T-cell (primary cell): ENCODE measurements at regions not wholly inside any gene's neighbourhood (a gene's known extent, or its start where the extent isn't known, plus 50 kb on each side); places are given as distances from the start of the nearest gene placed in this dataset.
A peak's percentile ranks its signal among the peaks of the same experiment; 100 is the strongest.

Experiments used
- ATAC-seq, 4 experiments: fragments of 200-7000 bp in 3 of 4; fragments of 150-1000 bp in 1 of 4; cut with Tn5 transposase; replicated peaks in 1 of 4; 1 replicate in 3 of 4; 2 replicates in 1 of 4; pipeline ENCODE4 v1.10.0; 2021; ENCODE audit warnings: moderate library complexity in 3 of 4, mild to moderate bottlenecking in 2 of 4, moderate number of reproducible peaks in 1 of 4
- CTCF ChIA-PET, 2 donors: fragments of 300-600 bp; sonication (Branson Sonifier 250); formaldehyde crosslinking; loops; one replicate each; lab custom pipeline; 2022; ENCODE audit warnings: antibody characterized with exemption in 2 of 2; lab: Charles Lee
- POLR2A ChIA-PET, 2 donors: fragments of 300-600 bp; sonication (Branson Sonifier 250); formaldehyde crosslinking; loops; one replicate each; lab custom pipeline; 2022; ENCODE audit warnings: antibody characterized with exemption in 2 of 2; lab: Charles Lee
- DNase-seq, 35 experiments: peaks; one replicate each; pipeline versions ENCODE4 v3.0.0 to v3.0.0-alpha.2; 2013 to 2023
- H3K27ac ChIP-seq: one replicate; pipeline ENCODE4 v1.5.1; 2013; ENCODE audit warnings: low read length
- H3K27me3 ChIP-seq, 2 experiments: replicated peaks in 1 of 2; 1 replicate in 1 of 2; 2 replicates in 1 of 2; pipeline versions ENCODE4 v1.6.1 to v1.7.0; 2013; ENCODE audit warnings: low read length in 1 of 2, mixed read lengths in 1 of 2; ENCODE audit not compliant: control insufficient read depth in 2 of 2, insufficient read depth in 2 of 2; ENCODE audit errors: extremely low read depth in 1 of 2
- H3K36me3 ChIP-seq, 2 donors: 1 replicate in 1 of 2; 2 replicates in 1 of 2; pipeline versions ENCODE4 v1.6.1 to v1.7.0; 2013; ENCODE audit warnings: low read length in 1 of 2; ENCODE audit not compliant: control insufficient read depth in 2 of 2, insufficient read depth in 1 of 2; ENCODE audit errors: extremely low read depth in 1 of 2
- H3K4me1 ChIP-seq, 2 experiments: 1 replicate in 1 of 2; 2 replicates in 1 of 2; pipeline versions ENCODE4 v1.6.1 to v1.7.0; 2013; ENCODE audit warnings: low read length in 2 of 2, mixed read lengths in 1 of 2; ENCODE audit not compliant: insufficient read depth in 2 of 2, control insufficient read depth in 1 of 2; ENCODE audit errors: extremely low read depth in 1 of 2
- H3K4me3 ChIP-seq, 2 donors: 1 replicate in 1 of 2; 2 replicates in 1 of 2; pipeline versions ENCODE4 v1.5.1 to v1.7.0; 2013; ENCODE audit warnings: mild to moderate bottlenecking in 2 of 2, low read length in 1 of 2, moderate library complexity in 1 of 2; ENCODE audit not compliant: control insufficient read depth in 1 of 2; ENCODE audit errors: extremely low read depth in 1 of 2
- H3K9me3 ChIP-seq: 2 replicates; pipeline ENCODE4 v1.7.0; 2013
- H3K27ac Mint-ChIP-seq, 2 donors: one replicate each; pipeline ENCODE4 v1.8.0; 2020 to 2021; ENCODE audit warnings: mild to moderate bottlenecking in 2 of 2, mixed read lengths in 2 of 2
- H3K27me3 Mint-ChIP-seq, 2 donors: one replicate each; pipeline ENCODE4 v1.8.0; 2021 to 2022; ENCODE audit warnings: mixed read lengths in 2 of 2
- H3K36me3 Mint-ChIP-seq: one replicate; pipeline ENCODE4 v1.8.0; 2021; ENCODE audit warnings: mixed read lengths
- H3K4me1 Mint-ChIP-seq, 3 donors: one replicate each; pipeline ENCODE4 v1.8.0; 2020 to 2022; ENCODE audit warnings: mixed read lengths in 3 of 3, mild to moderate bottlenecking in 1 of 3
- H3K4me3 Mint-ChIP-seq, 3 donors: one replicate each; pipeline ENCODE4 v1.8.0; 2020 to 2022; ENCODE audit warnings: mild to moderate bottlenecking in 3 of 3, mixed read lengths in 3 of 3, moderate library complexity in 3 of 3
- H3K9me3 Mint-ChIP-seq, 3 donors: one replicate each; pipeline ENCODE4 v1.8.0; 2020 to 2022; ENCODE audit warnings: mixed read lengths in 3 of 3
- WGBS: methylation state at CpG from one replicate; pipeline ENCODE4 v1.1.5; 2013; ENCODE audit warnings: missing lambda C conversion rate; ENCODE audit not compliant: insufficient coverage; 5-methylcytosine and 5-hydroxymethylcytosine counted together

DNA sequence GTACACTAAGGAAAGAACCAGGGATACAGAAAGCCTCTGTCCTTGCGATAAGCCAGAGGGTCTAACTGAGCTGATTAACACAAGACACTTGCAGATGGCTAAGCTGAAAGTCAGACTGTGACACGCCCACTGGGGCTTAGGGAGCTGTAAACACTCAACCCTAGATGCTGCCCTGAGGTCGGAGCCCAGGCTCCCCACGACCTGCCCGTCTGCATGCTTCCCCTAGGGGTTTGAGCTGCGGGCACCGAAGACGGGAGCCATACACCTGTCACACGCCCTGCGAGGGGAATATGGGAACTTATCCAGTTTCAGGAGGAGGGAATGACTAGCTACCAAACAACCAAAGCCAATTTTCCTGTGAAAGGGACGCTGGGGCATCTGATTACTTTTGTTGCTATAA lies 96.0 kb downstream of the HTR5A start:
- H3K9me3 ChIP-seq, result no peaks in the 10 kb centered on the region
- no peak overlapping the region for H3K27ac ChIP-seq
- H3K4me3 ChIP-seq, result no peak overlapping the region
- POLR2A ChIA-PET, result no interaction called here
- CTCF ChIA-PET, result no interaction called here
- Mint-ChIP-seq H3K27ac (no peak overlapping the region), H3K36me3 (no peaks in the 10 kb centered on the region), H3K4me1 (no peaks in the 10 kb centered on the region), H3K27me3 (peaks cover 16 to 31% of the 10 kb centered on the region in 2 donors), H3K9me3 (no peaks in the 10 kb centered on the region), H3K4me3 (no peak overlapping the region)
- DNase-seq, result no peak
- H3K4me1 ChIP-seq, result no peaks in the 10 kb centered on the region
- peaks cover 2 to 28% of the 10 kb centered on the region in 2 experiments for H3K27me3 ChIP-seq
- no peak for ATAC-seq
- 51% methylated on average over 2 of the region's 11 CpGs for WGBS
- no peaks in the 10 kb centered on the region for H3K36me3 ChIP-seq

DNA sequence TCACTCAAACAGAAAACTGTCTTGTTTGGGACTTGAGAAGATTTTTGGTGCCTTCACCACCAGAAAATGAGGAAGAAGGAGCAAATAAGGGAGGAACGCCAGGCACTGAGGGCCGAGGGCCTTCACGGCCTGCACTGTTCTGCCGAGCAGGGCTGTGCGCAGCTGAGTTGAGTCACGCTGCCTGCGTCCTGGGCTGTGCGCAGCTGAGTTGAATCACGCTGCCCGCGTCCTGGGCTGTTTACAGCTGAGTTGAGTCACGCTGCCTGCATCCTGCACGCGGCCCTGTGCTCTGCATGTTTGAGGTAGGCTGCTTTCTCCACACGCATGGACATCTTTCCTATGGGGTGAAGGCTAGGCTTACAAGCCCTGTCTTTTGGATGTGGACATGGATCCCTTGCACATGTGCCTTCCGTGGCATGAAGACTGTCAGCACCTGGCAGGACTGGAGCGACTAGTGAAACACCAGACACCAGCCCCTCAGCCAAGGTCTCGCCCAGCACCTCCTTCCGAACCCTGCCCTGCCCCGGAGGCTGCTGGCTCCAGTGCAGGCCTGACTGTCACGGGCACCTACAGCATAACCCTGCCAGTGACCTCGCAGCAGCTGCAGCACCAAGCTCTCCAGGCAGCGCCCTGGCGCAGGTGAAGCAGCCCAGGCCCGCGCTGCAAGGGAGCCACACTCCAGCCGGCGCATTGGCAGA lies 96.7 kb downstream of the HTR5A start:
- H3K27me3 ChIP-seq, result peaks cover 2 to 28% of the 10 kb centered on the region in 2 experiments
- ATAC-seq (peak in 1 of 4 experiments; percentile 48), DNase-seq (no peak)
- Mint-ChIP-seq H3K27ac (no peak overlapping the region), H3K9me3 (no peaks in the 10 kb centered on the region), H3K4me1 (no peaks in the 10 kb centered on the region), H3K4me3 (no peak overlapping the region), H3K36me3 (no peaks in the 10 kb centered on the region), H3K27me3 (peaks cover 11 to 31% of the 10 kb centered on the region in 2 donors)
- no peaks in the 10 kb centered on the region for H3K4me1 ChIP-seq
- H3K27ac ChIP-seq, result no peak overlapping the region
- CTCF ChIA-PET, result no interaction called here
- no peak overlapping the region for H3K4me3 ChIP-seq
- no peaks in the 10 kb centered on the region for H3K36me3 ChIP-seq
- no peaks in the 10 kb centered on the region for H3K9me3 ChIP-seq
- 69% methylated on average over 28 of the region's 28 CpGs for WGBS
- POLR2A ChIA-PET, result no interaction called here

DNA sequence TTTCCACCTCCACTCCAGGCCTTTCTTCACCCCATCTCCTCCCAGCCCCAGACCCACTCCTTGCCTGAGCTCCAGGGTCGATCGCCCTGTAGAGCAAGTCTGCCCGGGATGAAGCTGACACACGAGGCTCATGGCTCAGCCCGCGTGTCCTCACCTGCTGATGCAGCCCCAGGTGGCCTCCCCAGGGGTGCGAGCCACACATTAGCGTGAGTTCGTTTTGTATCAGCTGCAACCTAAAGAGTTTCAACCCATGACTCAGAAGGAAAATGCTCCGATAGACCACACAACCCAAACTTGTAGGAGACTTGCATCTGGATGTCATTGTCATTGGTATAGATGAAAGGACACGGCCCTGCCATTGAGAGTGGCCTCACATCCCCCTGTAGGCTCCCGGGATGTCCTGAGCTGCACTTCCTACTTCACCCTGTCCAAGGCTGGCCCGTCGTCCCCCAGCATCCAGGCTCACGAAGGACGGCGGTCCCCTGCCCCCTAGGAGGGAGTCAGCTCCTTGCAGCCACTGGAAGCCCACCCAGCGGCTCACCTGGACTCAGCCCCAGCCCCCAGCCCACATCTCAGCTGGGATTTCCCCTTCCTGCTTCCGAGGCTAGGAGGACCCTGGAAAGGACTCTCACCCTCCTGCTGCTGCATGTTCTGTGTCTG lies 97.7 kb downstream of the HTR5A start:
- peaks cover 2 to 31% of the 10 kb centered on the region in 2 experiments for H3K27me3 ChIP-seq
- DNase-seq (no peak), ATAC-seq (no peak)
- CTCF ChIA-PET, result no interaction called here
- no peaks in the 10 kb centered on the region for H3K36me3 ChIP-seq
- Mint-ChIP-seq H3K36me3 (no peaks in the 10 kb centered on the region), H3K27me3 (peaks cover 12 to 31% of the 10 kb centered on the region in 2 donors), H3K27ac (no peak overlapping the region), H3K4me3 (no peak overlapping the region), H3K4me1 (no peaks in the 10 kb centered on the region), H3K9me3 (no peaks in the 10 kb centered on the region)
- H3K27ac ChIP-seq, result no peak overlapping the region
- POLR2A ChIA-PET, result no interaction called here
- WGBS, result 71% methylated on average over 12 of the region's 19 CpGs
- H3K9me3 ChIP-seq, result no peaks in the 10 kb centered on the region
- H3K4me3 ChIP-seq, result no peak overlapping the region
- no peaks in the 10 kb centered on the region for H3K4me1 ChIP-seq

DNA sequence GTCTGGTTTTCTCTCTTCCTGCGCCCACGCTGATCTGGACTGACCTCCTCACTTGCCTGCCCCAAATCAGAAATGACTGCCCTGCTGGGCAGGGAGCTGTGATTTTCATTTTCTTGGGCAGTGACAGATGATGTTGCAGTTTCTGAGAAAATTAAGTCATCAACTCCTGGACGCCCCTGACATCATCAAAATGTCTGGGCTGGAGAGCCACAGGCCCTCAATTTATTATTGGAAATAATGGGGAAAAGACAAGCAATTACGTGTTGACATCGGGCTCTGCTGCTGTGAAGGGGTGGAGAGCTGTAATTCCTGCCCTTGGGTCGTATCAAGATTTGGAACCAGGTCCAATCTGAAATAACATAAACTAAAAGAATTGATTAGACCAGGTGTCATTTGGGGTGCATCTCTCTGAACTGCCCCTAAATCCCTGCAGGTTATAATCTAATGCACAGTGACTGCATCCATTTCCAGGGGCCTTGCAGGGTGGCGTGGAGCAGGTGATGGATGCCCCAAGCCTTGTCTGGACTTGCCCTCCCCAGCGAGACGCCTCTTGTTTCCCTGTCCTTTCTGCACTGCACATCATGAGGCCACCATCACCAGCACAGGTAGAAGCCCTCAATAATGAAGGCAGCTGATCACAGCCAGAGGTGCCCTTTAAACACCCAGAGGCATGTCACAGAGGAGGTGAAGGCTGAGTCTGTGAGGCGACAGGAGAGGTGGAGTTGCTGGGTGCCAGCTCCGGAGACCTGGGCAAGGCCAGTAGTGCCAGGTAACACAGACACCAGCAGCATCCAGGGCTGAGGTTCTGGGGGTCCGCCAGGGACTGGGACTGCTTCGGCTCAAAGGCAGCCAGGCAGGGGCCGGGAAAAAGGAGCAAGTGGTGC lies 98.7 kb downstream of the HTR5A start:
- Histone ChIP-seq H3K36me3 (no peaks in the 10 kb centered on the region), H3K4me1 (no peaks in the 10 kb centered on the region), H3K27me3 (peaks cover 0 to 31% of the 10 kb centered on the region in 2 experiments), H3K9me3 (no peaks in the 10 kb centered on the region), H3K27ac (no peak overlapping the region), H3K4me3 (no peak overlapping the region)
- no peak for ATAC-seq
- no peak for DNase-seq
- no peaks in the 10 kb centered on the region for H3K9me3 Mint-ChIP-seq
- peaks cover 12 to 31% of the 10 kb centered on the region in 2 donors for H3K27me3 Mint-ChIP-seq
- H3K4me1 Mint-ChIP-seq, result no peaks in the 10 kb centered on the region
- H3K27ac Mint-ChIP-seq, result no peak overlapping the region
- 88% methylated on average over 10 of the region's 14 CpGs for WGBS
- ChIA-PET CTCF (no interaction called here), POLR2A (no interaction called here)
- no peaks in the 10 kb centered on the region for H3K36me3 Mint-ChIP-seq
- H3K4me3 Mint-ChIP-seq, result no peak overlapping the region

DNA sequence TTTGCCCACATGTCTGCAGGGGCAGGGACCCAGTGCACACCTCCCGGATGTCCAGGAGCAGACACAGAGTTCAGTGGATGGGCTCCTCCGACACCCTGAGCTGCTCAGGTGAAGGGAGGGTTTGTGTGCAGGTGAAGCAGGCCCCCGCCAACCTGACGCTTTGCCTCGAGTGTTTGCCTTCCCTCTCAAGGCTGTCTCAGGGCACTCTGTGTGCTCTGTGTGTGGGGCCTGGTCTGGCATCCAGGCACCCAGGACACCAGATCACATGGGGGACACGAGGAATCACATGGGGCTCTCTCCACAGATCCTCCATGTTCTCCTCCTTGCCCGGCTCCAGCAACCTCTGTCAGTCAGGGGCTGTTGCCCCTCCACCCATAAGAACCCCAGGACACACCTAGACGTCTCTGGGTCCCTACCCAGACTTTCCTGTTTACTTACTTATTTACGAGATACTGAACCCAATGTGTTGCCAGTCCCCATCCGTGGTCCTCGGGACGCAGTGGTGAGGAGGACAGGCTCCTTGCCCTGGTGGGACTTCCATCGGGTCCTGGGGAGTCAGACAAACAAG lies 99.5 kb downstream of the HTR5A start:
- H3K27me3 Mint-ChIP-seq, result peaks cover 14 to 35% of the 10 kb centered on the region in 2 donors
- no peak for ATAC-seq

DNA sequence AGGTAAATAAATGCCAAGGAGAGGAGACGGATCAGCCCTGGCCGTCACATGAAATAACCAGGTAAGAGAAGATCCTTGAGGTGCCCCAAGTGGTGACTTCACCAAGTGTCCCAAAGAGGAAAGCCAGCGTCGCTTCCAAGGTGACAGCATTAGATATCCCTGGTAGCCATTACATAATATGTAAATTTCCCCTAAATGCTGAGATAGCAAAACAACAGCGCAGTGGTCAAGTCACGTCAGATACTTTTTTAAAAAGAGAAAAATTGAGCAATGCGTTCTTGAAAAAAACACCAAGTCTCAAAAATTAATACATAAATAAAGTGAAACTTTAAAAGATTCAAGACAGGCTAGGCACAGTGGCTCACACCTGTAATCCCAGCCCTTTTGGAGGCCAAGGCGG lies 100.2 kb downstream of the HTR5A start:
- no peak for DNase-seq
- Mint-ChIP-seq H3K27me3 (peaks cover 15 to 33% of the 10 kb centered on the region in 2 donors), H3K4me3 (no peak overlapping the region), H3K4me1 (no peaks in the 10 kb centered on the region), H3K27ac (no peak overlapping the region), H3K36me3 (no peaks in the 10 kb centered on the region), H3K9me3 (no peaks in the 10 kb centered on the region)
- peaks cover 0 to 33% of the 10 kb centered on the region in 2 experiments for H3K27me3 ChIP-seq
- no peaks in the 10 kb centered on the region for H3K36me3 ChIP-seq
- ATAC-seq, result no peak
- CTCF ChIA-PET, result no interaction called here
- H3K9me3 ChIP-seq, result no peaks in the 10 kb centered on the region
- no CpG with 5 or more reads among the region's 8 CpGs for WGBS
- H3K4me3 ChIP-seq, result no peak overlapping the region
- H3K4me1 ChIP-seq, result no peaks in the 10 kb centered on the region
- POLR2A ChIA-PET, result no interaction called here
- no peak overlapping the region for H3K27ac ChIP-seq

More for the DNA sequence above, 99.5 kb downstream of the HTR5A start:
- Mint-ChIP-seq H3K27ac (no peak overlapping the region), H3K36me3 (no peaks in the 10 kb centered on the region), H3K9me3 (no peaks in the 10 kb centered on the region), H3K4me3 (no peak overlapping the region), H3K4me1 (no peaks in the 10 kb centered on the region)
- POLR2A ChIA-PET, result no interaction called here
- no peak for DNase-seq
- H3K4me3 ChIP-seq, result no peak overlapping the region
- CTCF ChIA-PET, result no interaction called here
- peaks cover 0 to 33% of the 10 kb centered on the region in 2 experiments for H3K27me3 ChIP-seq
- no peaks in the 10 kb centered on the region for H3K36me3 ChIP-seq
- no peaks in the 10 kb centered on the region for H3K4me1 ChIP-seq
- no peak overlapping the region for H3K27ac ChIP-seq
- H3K9me3 ChIP-seq, result no peaks in the 10 kb centered on the region
- 58% methylated on average over 13 of the region's 13 CpGs for WGBS
